HCT116 (cell line): ENCODE measurements at regions not wholly inside any gene's neighbourhood (a gene's known extent, or its start where the extent isn't known, plus 50 kb on each side); places are given as distances from the start of the nearest gene placed in this dataset.
A peak's percentile ranks its signal among the peaks of the same experiment; 100 is the strongest.

Source experiments
- ATAC-seq: fragments of 200-7000 bp; cut with Tn5 transposase; 2 replicates; pipeline ENCODE4 v1.9.1; 2020; ENCODE audit warnings: mild to moderate bottlenecking, moderate library complexity
- BruUV-seq: library from RNA; stranded (reverse); fragments of 400-500 nt; replicated peaks from 2 replicates; lab custom pipeline; 2021; lab: Mats Ljungman, UMichigan
- CTCF ChIA-PET: fragments of 300-600 bp; sonication (Branson Sonifier 250); formaldehyde crosslinking; loops from one replicate; lab custom pipeline; 2021; ENCODE audit warnings: antibody characterized with exemption; lab: Charles Lee
- POLR2A ChIA-PET: fragments of 300-600, 350-600 bp; sonication (Branson Sonifier 250); formaldehyde crosslinking; loops from one replicate; lab custom pipeline; 2021; ENCODE audit warnings: antibody characterized with exemption; lab: Charles Lee
- RAD21 ChIA-PET, 2 experiments: fragments of 300-600 bp; sonication (Branson Sonifier 250); formaldehyde crosslinking; loops; one replicate each; lab custom pipeline; 2023; ENCODE audit warnings: low total read pairs in 2 of 2; ENCODE audit not compliant: uncharacterized antibody in 2 of 2, unreplicated experiment in 2 of 2, low non-redundant PET in 1 of 2; lab: Charles Lee
- DNase-seq: peaks from one replicate; pipeline ENCODE4 v3.0.0-alpha.2; 2010; ENCODE audit warnings: low read depth, low spot score
- H2AFZ ChIP-seq: fragments of 200-600 bp; shearing (Covaris generic), sonication (generic); 2 replicates; pipeline ENCODE4 v1.6.1; 2017; ENCODE audit warnings: low read depth, mixed run types, mixed read lengths, antibody characterized with exemption, low read length; ENCODE audit not compliant: poor library complexity, severe bottlenecking
- H3K27ac ChIP-seq: 2 replicates; pipeline ENCODE4 v1.5.1; 2012; ENCODE audit warnings: low read depth, low read length
- H3K27me3 ChIP-seq: fragments of 200-600 bp; sonication (generic); 2 replicates; pipeline ENCODE4 v1.6.1; 2016; ENCODE audit warnings: mixed run types, low read length, mixed read lengths; ENCODE audit not compliant: insufficient read depth
- H3K36me3 ChIP-seq, 2 experiments: fragments of 200-500 bp in 1 of 2; fragments of 200-600 bp in 1 of 2; sonication (Bioruptor generic) in 1 of 2; sonication (generic) in 1 of 2; 2 replicates each; pipeline versions ENCODE4 v1.5.1 to v1.6.1; 2014 to 2016; ENCODE audit warnings: low read length in 2 of 2, inconsistent platforms in 1 of 2, mixed read lengths in 1 of 2, mixed run types in 1 of 2; ENCODE audit not compliant: insufficient read depth in 2 of 2, control insufficient read depth in 1 of 2
- H3K4me1 ChIP-seq, 2 experiments: fragments of 200-600 bp in 1 of 2; sonication (generic) in 1 of 2; 2 replicates each; pipeline versions ENCODE4 v1.5.1 to v1.6.1; 2012 to 2017; ENCODE audit warnings: low read length in 2 of 2, inconsistent platforms in 1 of 2, mild to moderate bottlenecking in 1 of 2, mixed read lengths in 1 of 2, mixed run types in 1 of 2, moderate library complexity in 1 of 2; ENCODE audit not compliant: insufficient read depth in 2 of 2, control insufficient read depth in 1 of 2
- H3K4me2 ChIP-seq: fragments of 200-600 bp; sonication (generic); 2 replicates; pipeline ENCODE4 v1.6.1; 2017; ENCODE audit warnings: mixed run types, low read length, mixed read lengths
- H3K4me3 ChIP-seq, 2 experiments: fragments of 200-600 bp in 1 of 2; sonication (generic) in 1 of 2; replicated peaks in 1 of 2; 2 replicates each; pipeline ENCODE4 v1.5.1; 2011 to 2016; ENCODE audit warnings: low read length in 2 of 2, control low read depth in 1 of 2, low read depth in 1 of 2, mild to moderate bottlenecking in 1 of 2, mixed read lengths in 1 of 2, mixed run types in 1 of 2
- H3K79me2 ChIP-seq: fragments of 200-600 bp; sonication (generic); 2 replicates; pipeline ENCODE4 v1.6.1; 2017; ENCODE audit warnings: mild to moderate bottlenecking, mixed run types, low read length, moderate library complexity, mixed read lengths; ENCODE audit not compliant: insufficient read depth
- H3K9ac ChIP-seq: fragments of 200-600 bp; sonication (generic); 2 replicates; pipeline ENCODE4 v1.6.1; 2016; ENCODE audit warnings: low read length, mixed read lengths
- H3K9me2 ChIP-seq: fragments of 200-600 bp; sonication (generic), shearing (Covaris generic); 2 replicates; pipeline ENCODE4 v1.6.1; 2017; ENCODE audit warnings: mixed run types, mild to moderate bottlenecking, moderate library complexity; ENCODE audit not compliant: insufficient read depth
- H3K9me3 ChIP-seq, 2 experiments: fragments of 200-500 bp in 1 of 2; fragments of 200-600 bp in 1 of 2; sonication (Bioruptor generic) in 1 of 2; sonication (generic) in 1 of 2; 2 replicates each; pipeline ENCODE4 v1.6.1; 2014 to 2017; ENCODE audit warnings: low read length in 2 of 2, mixed read lengths in 2 of 2, inconsistent platforms in 1 of 2, low read depth in 1 of 2, mild to moderate bottlenecking in 1 of 2, mixed run types in 1 of 2, moderate library complexity in 1 of 2; ENCODE audit not compliant: control insufficient read depth in 1 of 2, insufficient read depth in 1 of 2
- H4K20me1 ChIP-seq: fragments of 200-600 bp; sonication (generic), shearing (Covaris generic); 2 replicates; pipeline ENCODE4 v1.6.1; 2017; ENCODE audit warnings: mixed run types, mild to moderate bottlenecking, moderate library complexity; ENCODE audit not compliant: insufficient read depth
- ATF3 ChIP-seq: IDR thresholded peaks from 2 replicates; pipeline ENCODE4 v1.6.1; 2012
- CBX3 ChIP-seq: IDR thresholded peaks from 2 replicates; pipeline ENCODE4 v1.6.1; 2012; ENCODE audit warnings: low read depth
- CEBPB ChIP-seq: IDR thresholded peaks from 2 replicates; pipeline ENCODE4 v1.6.1; 2012; ENCODE audit warnings: low read depth
- CTCF ChIP-seq, 3 experiments: fragments of 200-600 bp in 1 of 3; sonication (generic) in 1 of 3; IDR thresholded peaks in 2 of 3; conservative IDR thresholded peaks in 1 of 3; 2 replicates each; pipeline ENCODE4 v1.5.1; 2012 to 2017; ENCODE audit warnings: low read depth in 2 of 3, low read length in 2 of 3, antibody characterized with exemption in 1 of 3, borderline replicate concordance in 1 of 3, control low read depth in 1 of 3, mild to moderate bottlenecking in 1 of 3, mixed read lengths in 1 of 3, mixed run types in 1 of 3, moderate library complexity in 1 of 3; ENCODE audit not compliant: insufficient read depth in 1 of 3
- EZH2 ChIP-seq: fragments of 200-600 bp; sonication (generic); IDR thresholded peaks from 2 replicates; pipeline ENCODE4 v1.6.1; 2017; ENCODE audit warnings: antibody characterized with exemption, mixed run types
- EZH2phosphoT487 ChIP-seq: fragments of 200-600 bp; IDR thresholded peaks from 2 replicates; pipeline ENCODE4 v1.6.1; 2018; ENCODE audit warnings: antibody characterized with exemption, borderline replicate concordance
- FOSL1 ChIP-seq: IDR thresholded peaks from 2 replicates; pipeline ENCODE4 v1.6.1; 2012; ENCODE audit warnings: low read depth
- POLR2A ChIP-seq: IDR thresholded peaks from 2 replicates; pipeline ENCODE4 v1.7.0; 2011; ENCODE audit warnings: borderline replicate concordance; ENCODE audit not compliant: insufficient read depth, insufficient read length; ENCODE audit errors: extremely low read depth
- POLR2AphosphoS5 ChIP-seq: IDR thresholded peaks from 2 replicates; pipeline ENCODE4 v1.6.1; 2011; ENCODE audit warnings: mild to moderate bottlenecking, low read depth, low read length, moderate library complexity
- RAD21 ChIP-seq: IDR thresholded peaks from 2 replicates; pipeline ENCODE4 v1.6.1; 2012; ENCODE audit warnings: low read depth, mild to moderate bottlenecking
- SP1 ChIP-seq: IDR thresholded peaks from 2 replicates; pipeline ENCODE4 v1.6.1; 2012; ENCODE audit warnings: low read depth
- TCF7L2 ChIP-seq: IDR thresholded peaks from 2 replicates; pipeline ENCODE4 v1.7.0; 2011; ENCODE audit warnings: borderline replicate concordance, inconsistent platforms; ENCODE audit not compliant: insufficient read depth, insufficient read length; ENCODE audit errors: extremely low read depth
- YY1 ChIP-seq: IDR thresholded peaks from 2 replicates; pipeline ENCODE4 v1.6.1; 2011; ENCODE audit warnings: low read length, low read depth, moderate library complexity, mild to moderate bottlenecking; ENCODE audit not compliant: insufficient replicate concordance; ENCODE audit errors: extremely low read depth
- ZFX ChIP-seq: fragments of 450-650 bp; IDR thresholded peaks from 2 replicates; pipeline ENCODE4 v1.6.1; 2017
- ZNF274 ChIP-seq: fragments of 200-500 bp; sonication (Bioruptor generic); IDR thresholded peaks from 2 replicates; pipeline ENCODE4 v1.6.1; 2014; ENCODE audit warnings: mild to moderate bottlenecking, low read depth, low read length, inconsistent platforms
- intact Hi-C: fragments of 100-400 bp; cut with micrococcal nuclease; formaldehyde crosslinking; loops from 2 replicates; pipeline ENCODE4 v1.10.0; 2022
- TF ChIP-seq, protein P1 (sequence below): IDR thresholded peaks from 2 replicates; pipeline ENCODE4 v1.6.1; 2012
- TF ChIP-seq, protein P2 (sequence below): IDR thresholded peaks from 2 replicates; pipeline ENCODE4 v1.6.1; 2011; ENCODE audit warnings: mild to moderate bottlenecking, low read length, moderate library complexity; ENCODE audit not compliant: insufficient replicate concordance; ENCODE audit errors: extremely low read depth

DNA sequence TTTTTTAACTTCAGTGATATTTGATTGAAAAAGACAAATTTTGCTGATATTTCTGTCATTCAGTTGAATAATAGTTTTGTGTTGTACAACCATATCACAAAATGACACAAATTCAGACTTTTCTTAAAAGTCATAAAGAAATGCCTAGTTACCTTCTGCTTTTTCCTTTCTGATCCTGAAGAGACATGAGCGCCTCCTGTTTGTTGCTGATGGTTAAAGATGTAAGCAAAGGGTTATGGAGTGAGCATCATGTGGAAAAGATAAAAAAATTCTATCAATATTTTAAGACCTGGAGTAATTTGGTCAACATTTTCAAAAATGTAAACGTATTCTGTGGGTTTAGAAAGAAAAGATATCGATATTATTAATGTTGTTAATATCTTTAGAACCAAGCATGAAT lies 669.9 kb upstream of the NR3C2 start:
- ChIA-PET RAD21 (no interaction called here), CTCF (no interaction called here), POLR2A (no interaction called here)
- no peaks in the 10 kb centered on the region for H3K79me2 ChIP-seq
- no peaks in the 10 kb centered on the region for H3K9me3 ChIP-seq
- H3K4me3 ChIP-seq: no peak overlapping the region
- no peak overlapping the region for H3K27ac ChIP-seq
- no TSS peak for BruUV-seq
- no peaks in the 10 kb centered on the region for H3K4me1 ChIP-seq
- intact Hi-C loops: no loop called here
- DNase-seq: no peak
- H4K20me1 ChIP-seq: no peaks in the 10 kb centered on the region
- H3K36me3 ChIP-seq: no peaks in the 10 kb centered on the region
- TF ChIP-seq CTCF (IDR thresholded peaks at IDR 0.05 in 2 of 3, conservative IDR thresholded peaks at IDR 0.05 in 1 of 3; ENCODE audit: borderline replicate concordance in 1 of 3, insufficient read depth in 1 of 3, low read depth in 2 of 3, low read length in 2 of 3) (peak in 2 of 3 experiments; percentile 19 to 37; a peak in 2 of 6 replicates), SP1 (no peak), RAD21 (peak; percentile 17; the same call in 1 of the 2 replicates)
- TF ChIP-seq, all 23 proteins: peak for 2
- no peak overlapping the region for H3K4me2 ChIP-seq
- no peaks in the 10 kb centered on the region for H3K27me3 ChIP-seq
- H3K9ac ChIP-seq: no peak overlapping the region
- no peaks in the 10 kb centered on the region for H3K9me2 ChIP-seq
- no peak for ATAC-seq
- no peak overlapping the region for H2AFZ ChIP-seq

- no peaks in the 10 kb centered on the region for H3K27me3 ChIP-seq
- H3K27ac ChIP-seq: no peak overlapping the region
- POLR2A ChIA-PET: no interaction called here
- BruUV-seq: no TSS peak
- ATAC-seq: no peak
- intact Hi-C loops: no loop called here
- H4K20me1 ChIP-seq: no peaks in the 10 kb centered on the region
- no peaks in the 10 kb centered on the region for H3K4me1 ChIP-seq
- H3K9me2 ChIP-seq: no peaks in the 10 kb centered on the region
- RAD21 ChIA-PET: no interaction called here
- CTCF ChIA-PET: no interaction called here
- H3K9me3 ChIP-seq: no peaks in the 10 kb centered on the region
- no peak overlapping the region for H3K9ac ChIP-seq
- no peak overlapping the region for H2AFZ ChIP-seq
- DNase-seq: no peak
- no peaks in the 10 kb centered on the region for H3K36me3 ChIP-seq
- no peak overlapping the region for H3K4me2 ChIP-seq
- no peak overlapping the region for H3K4me3 ChIP-seq
- no peaks in the 10 kb centered on the region for H3K79me2 ChIP-seq
- TF ChIP-seq POLR2AphosphoS5 (no peak), POLR2A (no peak), ZFX (no peak), EZH2 (no peak), SP1 (no peak), FOSL1 (no peak), RAD21 (no peak), ZNF274 (no peak), CBX3 (no peak), ATF3 (no peak), CEBPB (no peak), EZH2phosphoT487 (no peak), YY1 (no peak), TCF7L2 (no peak)
- TF ChIP-seq, protein P1, sequence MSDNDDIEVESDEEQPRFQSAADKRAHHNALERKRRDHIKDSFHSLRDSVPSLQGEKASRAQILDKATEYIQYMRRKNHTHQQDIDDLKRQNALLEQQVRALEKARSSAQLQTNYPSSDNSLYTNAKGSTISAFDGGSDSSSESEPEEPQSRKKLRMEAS: no peak
- TF ChIP-seq, protein P2, sequence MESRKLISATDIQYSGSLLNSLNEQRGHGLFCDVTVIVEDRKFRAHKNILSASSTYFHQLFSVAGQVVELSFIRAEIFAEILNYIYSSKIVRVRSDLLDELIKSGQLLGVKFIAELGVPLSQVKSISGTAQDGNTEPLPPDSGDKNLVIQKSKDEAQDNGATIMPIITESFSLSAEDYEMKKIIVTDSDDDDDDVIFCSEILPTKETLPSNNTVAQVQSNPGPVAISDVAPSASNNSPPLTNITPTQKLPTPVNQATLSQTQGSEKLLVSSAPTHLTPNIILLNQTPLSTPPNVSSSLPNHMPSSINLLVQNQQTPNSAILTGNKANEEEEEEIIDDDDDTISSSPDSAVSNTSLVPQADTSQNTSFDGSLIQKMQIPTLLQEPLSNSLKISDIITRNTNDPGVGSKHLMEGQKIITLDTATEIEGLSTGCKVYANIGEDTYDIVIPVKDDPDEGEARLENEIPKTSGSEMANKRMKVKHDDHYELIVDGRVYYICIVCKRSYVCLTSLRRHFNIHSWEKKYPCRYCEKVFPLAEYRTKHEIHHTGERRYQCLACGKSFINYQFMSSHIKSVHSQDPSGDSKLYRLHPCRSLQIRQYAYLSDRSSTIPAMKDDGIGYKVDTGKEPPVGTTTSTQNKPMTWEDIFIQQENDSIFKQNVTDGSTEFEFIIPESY: no peak
These were observed 668.3 kb upstream of the NR3C2 start for GRCh38 chr4:149110481-149110880.
